HG03175 (cell line): ENCODE measurements at regions not wholly inside any gene's neighbourhood (a gene's known extent, or its start where the extent isn't known, plus 50 kb on each side); places are given as distances from the start of the nearest gene placed in this dataset.
"Not testable (repeated sequence)": the region's sequence is repeated elsewhere in the genome, so short reads cannot be mapped to it uniquely, and the experiment has no call there.

Experiments
- ATAC-seq: cut with Tn5 transposase; IDR thresholded peaks from one replicate; pipeline ENCODE4 v1.9.1; 2021; ENCODE audit warnings: mild to moderate bottlenecking, moderate library complexity; ENCODE audit not compliant: unreplicated experiment

DNA sequence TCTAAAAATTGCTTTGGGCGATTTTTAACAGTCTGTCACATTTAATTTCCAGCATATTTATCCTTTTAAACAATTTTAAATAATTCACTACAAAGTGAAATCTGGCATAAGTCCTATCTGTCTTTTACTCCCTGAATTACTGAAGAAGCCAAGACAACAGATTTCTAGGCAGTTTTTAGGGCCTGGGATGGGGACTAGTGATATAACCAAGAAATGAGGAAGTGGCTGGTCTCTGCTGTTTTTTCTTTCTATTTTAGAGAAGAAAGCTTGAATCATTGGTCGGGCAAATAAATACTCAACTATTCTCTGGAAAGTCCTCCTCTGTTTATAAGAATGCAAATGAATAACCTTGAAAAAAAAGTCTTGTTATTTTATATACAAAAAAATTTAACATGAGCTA lies 79.7 kb upstream of the SSBP2 start:
- ATAC-seq = no peak

DNA sequence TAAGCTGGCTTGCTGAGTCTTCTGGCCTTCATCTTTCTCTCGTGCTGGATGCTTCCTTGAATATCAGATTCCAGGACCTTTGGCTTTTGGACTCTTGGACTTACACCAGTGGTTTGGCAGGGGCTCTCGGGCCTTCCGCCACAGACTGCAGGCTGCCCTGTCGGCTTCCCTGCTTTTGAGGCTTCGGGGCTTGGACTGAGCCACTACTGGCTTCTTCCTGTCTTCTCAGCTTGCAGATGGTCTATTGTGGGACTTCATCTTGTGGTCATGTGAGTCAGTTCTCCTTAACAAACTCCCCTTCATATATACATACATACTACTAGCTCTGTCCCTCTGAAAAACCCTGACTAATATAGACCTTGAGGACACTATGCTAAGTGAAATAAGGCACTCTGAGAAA lies 78.3 kb upstream of the SSBP2 start:
- no peak for ATAC-seq

DNA sequence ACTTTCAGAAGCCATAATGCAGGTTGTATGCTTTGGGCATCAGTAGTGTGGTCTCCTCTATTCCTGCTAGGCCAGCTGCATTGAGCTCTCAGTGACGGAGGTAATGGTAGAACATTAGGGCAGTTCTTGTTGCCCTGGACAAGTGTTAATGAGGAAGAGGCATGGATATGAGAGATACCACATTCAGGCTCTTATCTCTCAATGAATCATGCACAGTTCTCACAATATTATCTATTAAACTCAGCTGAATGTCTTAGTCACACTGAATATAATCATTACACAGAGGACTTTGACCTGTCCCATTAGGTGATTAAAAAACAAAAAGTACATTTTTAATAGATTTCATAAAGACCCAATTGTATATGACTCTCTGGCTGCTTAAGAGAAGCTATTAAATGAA lies 76.6 kb upstream of the SSBP2 start:
- ATAC-seq = no peak

DNA sequence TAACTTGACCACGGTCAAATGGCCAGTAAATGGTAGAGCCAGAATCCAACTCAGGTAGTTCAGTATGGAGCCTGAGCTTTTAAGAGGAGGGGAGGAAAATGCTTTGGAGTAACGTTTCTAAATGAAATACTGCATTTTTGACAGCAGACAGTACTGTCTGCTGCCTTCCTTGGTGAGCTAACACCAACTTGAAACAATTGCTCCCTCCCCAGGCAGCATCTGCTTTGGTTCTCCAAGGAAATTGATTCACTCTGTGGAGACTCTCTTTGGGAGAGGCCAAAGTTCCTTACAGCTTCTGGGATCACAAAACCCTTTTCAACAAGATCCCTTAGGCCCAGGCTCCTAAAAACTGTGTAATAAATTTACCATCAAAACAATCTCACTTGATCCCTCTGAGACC lies 75.2 kb upstream of the SSBP2 start:
- ATAC-seq = no peak

DNA sequence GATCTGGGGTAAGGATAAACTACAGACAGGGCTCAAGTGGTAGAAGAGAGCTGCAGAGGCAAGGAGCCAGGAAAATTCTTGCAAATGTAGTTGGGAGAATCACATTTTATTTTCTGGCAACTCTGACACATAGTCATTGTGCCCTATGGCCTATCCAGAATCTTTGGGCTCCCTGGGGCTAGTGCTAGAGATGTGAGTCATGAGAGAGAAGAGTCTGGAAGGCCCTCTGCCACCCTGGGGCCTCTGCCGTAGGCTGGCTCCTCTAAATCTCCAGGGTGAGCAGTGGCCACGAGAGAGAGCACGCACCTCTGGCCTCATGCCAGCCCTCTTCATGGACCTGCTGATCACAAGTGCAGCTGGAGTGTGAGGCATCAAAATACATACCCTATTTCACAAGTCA lies 74.3 kb upstream of the SSBP2 start:
- ATAC-seq = no peak

DNA sequence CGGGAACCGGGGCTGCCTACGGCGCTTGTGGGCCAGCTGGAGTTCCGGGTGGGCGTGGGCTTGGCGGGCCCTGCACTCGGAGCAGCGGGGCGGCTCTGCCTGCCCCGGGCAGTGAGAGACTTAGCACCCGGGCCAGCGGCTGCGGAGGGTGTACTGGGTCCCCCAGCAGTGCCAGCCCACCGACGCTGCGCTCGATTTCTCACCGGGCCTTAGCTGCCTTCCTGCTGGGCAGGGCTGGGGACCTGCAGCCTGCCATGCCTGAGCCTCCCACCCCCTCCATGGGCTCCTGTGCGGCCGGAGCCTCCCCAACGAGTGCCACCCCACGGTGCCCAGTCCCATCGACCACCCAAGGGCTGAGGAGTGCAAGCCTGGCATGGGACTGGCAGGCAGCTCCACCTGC lies 72.8 kb upstream of the SSBP2 start:
- not testable (repeated sequence) for ATAC-seq

DNA sequence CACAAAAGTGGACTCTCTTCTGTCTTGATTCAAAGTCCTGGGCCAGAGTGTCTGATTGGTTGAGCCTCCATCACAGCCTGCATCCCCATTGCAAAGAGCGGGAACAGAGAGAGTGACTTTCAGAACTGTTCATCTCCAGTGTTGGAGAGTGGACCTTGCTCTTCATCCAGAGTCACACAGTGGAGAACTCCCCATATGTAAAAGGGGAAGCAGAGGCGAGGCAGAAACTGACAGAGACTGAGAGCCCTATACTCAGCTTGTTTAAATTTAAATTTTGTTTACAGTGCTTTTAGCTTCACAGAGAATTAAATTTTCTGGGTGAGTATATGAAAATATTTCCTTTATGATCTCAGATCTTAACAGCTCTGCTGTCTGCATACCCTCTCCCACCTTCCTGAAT lies 70.0 kb upstream of the SSBP2 start:
- ATAC-seq = no peak

DNA sequence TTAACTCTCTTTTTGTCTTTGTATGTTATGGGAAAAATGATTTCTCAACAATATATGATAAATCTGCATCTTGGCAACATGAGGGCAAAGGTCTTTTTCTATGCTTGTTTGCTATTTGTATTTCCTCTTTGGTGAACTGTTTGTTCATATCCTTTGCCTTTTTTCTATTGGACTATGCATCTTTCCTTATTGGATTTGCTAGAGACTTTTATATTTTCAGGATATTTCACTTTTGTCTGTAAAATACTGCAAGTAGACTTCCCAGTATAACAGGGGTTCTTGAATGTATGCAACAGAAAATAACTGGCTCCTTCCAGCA lies 69.4 kb upstream of the SSBP2 start:
- ATAC-seq = no peak

DNA sequence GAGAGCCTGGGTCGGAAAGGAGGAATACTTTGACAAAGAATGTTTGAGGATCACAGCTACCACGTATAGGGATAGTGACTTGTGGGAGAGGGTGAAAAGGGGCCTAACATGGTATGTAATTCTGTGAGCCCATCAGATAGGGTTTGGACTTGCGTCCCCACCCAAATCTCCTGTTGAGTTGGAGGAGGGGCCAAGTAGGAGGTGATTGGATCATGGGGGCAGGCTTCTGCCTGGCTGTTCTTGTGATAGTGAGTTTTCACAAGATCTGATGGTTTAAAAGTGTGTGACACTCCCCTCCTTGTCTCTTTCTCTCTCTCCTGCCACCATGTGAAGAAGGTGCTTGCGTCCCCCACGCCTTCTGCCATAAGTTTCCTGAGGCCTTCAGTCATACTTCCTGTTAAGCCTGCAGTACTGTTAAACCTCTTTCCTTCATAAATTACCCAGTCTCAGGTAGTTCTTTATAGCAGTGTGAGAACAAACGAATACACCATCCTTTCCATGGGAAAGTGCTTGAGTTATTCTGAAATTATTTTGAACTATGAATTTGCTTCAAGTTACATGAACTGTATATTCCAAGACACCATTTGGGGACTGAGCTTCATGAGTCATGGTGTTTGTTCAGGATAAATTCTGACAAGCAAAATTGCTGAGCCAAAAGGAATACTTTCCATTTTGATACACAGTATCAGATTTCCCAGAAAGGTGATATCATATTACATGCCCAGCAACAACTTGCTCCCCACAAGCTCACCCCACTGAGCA lies 68.8 kb upstream of the SSBP2 start:
- no peak for ATAC-seq

DNA sequence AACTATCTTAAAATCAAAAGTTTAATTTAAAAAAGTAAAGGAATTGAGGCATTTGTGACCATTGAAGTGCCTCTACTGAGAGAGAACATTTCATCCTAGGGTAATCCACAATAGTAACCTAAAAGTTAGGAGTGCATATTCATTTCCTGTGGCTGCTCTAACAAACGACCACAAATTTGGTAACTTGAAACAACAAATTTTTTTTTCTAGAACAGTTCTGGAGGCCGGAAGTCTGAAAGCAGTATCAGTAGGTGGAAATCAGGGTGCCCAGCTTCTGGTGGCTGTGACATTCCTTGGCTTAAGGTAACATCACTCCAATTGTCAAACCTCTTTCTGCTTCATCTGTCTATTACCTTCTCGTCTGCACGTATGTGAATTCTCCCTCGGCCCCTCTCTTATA lies 67.1 kb upstream of the SSBP2 start:
- ATAC-seq = no peak

DNA sequence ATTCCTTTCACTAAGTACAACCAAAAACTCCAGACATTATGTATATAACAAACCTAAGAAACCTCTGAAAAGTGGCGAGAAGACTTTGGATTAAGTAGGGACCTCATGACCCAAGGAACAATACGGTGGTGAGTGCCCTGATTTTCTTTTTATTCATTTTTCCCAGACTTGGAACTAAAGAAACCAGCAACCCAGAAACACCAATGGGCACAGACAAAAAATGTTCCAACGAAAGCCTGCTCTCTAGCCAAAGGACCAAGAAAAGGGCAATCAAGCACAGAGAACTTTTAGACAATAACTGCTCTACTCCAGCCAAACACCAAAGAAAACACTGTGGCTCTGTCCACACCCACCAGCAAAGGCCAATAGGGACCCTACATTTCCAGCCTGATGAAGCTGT lies 66.2 kb upstream of the SSBP2 start:
- ATAC-seq = no peak

DNA sequence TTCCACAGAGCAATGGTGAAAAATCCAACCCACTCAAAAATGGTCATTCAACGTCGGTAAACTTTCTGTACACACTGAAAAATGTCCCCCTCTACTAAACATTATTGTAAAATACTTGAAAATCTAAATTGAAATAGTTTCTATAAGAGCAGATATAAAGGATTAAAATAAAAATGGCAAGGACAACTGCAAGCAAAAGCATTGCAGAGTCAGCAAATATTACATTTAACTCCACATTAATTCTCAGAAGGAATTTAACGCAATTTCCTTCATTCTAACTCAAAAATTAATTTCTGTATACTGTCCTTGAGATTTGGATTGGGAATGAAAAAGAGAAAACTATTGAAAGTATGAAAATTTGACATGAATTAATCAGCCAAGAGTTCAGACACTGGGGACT lies 64.4 kb upstream of the SSBP2 start:
- ATAC-seq = no peak

DNA sequence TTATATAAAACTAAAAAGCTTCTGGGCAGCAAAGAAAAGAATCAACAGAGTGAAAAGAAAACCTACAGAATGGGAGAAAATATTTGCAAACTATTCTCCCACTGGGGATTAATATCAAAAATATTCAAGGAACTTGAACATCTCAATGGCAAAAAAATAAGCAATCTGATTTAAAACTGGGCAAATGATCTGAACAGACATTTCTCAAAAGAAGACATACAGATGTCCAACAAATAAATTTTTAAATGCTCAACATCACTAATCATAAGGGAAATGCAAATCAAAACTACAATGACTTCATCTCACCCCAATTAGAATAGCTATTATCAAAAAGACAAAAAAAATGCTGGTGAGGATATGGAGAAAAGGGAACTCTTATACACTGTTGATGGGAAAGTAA lies 57.2 kb upstream of the SSBP2 start:
- ATAC-seq = no peak

DNA sequence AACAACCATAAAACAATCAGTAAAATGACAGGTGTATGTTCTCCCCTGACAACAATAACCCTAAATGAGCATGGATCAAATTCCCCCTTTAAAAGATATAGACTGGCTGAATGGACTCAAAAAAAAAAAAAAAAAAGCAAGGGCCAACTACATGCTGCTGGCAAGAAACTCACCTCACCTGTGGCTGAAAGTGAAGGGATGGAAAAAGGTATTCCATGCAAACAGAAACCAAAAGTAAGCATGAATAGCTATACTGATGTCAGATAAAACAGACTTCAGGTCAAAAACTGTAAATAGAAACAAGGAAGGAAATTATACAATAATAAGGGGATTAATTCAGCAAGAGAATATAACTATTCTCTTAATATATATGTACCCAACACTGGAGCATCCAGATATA lies 54.2 kb upstream of the SSBP2 start:
- ATAC-seq = no peak

DNA sequence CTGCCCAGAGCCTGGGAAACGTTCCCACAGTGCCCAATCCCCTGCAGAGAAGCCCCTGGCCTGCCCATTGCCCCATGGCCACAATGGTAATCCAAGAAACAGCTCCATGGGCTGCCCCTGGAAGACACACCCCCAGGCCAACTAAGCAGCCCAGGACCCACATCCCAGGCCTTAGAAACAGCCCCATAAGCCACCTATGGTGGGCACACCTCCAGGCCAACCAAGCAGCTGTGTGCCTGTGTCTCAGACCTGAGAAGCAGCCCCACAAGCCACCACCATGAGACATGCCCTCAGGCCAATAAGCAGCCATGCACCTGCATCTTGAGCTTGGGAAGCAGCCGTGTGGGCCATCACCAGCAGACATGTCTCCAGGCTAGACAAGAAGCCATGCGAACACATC lies 52.9 kb upstream of the SSBP2 start:
- ATAC-seq = no peak

DNA sequence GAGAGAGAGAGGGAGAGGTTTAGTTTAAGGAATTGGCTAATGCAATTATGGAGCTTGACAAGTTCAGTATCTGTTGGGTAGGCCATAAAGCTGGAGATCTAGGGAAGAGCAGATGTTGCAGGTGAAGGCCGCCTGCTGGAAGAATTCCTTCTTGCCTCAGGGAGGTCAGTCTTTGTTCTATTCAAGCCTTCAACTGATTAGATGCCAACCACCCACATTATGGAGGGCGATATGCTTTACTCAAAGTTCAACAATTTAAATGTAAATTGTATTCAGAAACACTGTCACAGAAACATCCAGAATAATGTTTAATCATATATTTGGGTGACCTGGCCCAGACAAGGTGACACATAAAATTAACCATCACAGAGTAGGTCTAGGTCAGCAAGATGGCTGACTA lies 51.7 kb upstream of the SSBP2 start:
- no peak for ATAC-seq

DNA sequence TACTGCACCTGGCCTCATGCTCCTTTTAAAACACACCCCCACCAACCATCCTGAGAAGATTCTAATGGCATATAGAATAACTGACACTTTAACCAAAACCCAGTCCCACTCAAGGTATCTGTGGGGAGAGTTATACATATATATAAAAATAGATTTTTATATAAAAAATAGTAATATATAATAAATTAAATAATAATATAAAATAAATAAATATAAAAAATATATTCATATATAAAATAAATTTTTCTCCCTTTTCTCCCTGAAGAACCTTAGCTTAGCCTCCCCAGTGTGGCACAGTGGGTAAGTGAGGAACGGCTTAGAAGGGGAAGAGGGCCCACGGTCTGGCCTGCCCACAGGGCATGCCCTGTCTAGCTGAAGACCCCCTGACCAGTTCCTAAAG lies 51.1 kb upstream of the SSBP2 start:
- no peak for ATAC-seq

DNA sequence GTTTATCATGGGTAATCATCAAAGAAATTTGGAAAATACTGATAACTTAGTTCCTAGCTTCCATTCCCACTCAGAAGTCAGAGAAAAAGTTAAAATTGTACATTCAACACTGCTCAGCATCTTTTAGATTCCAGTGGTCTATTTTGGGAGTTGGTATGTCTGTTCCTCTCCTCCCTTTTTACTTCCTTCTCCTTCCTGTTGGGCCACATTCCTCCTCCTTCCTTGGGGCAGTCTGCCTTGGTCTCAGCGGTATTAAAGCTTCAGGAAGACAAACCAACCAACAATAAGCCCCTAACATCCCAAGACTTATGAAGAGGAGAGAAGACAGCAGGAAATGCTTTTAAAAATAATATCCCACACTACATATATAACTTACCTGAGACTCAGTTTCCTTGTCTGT lies 49.9 kb upstream of the SSBP2 start:
- ATAC-seq = no peak
